ENCODE measurements at regions not wholly inside any gene's neighbourhood (a gene's known extent, or its start where the extent isn't known, plus 50 kb on each side); places are given as distances from the start of the nearest gene placed in this dataset.

GRCh38 chr5:51872144-51872543, 488.9 kb downstream of the ISL1 start:
- no peak for TF ChIP-seq ZFX (IDR thresholded peaks at IDR 0.05; ENCODE audit: borderline replicate concordance)
- TF ChIP-seq CTCF (IDR thresholded peaks at IDR 0.05) = no peak
- no peak overlapping the region for H3K27ac ChIP-seq

GRCh38 chr5:51881901-51882300, 498.7 kb downstream of the ISL1 start:
- TF ChIP-seq ZFX (IDR thresholded peaks at IDR 0.05; ENCODE audit: borderline replicate concordance) = no peak
- no peak for TF ChIP-seq CTCF (IDR thresholded peaks at IDR 0.05)
- H3K27ac ChIP-seq = no peak overlapping the region

DNA sequence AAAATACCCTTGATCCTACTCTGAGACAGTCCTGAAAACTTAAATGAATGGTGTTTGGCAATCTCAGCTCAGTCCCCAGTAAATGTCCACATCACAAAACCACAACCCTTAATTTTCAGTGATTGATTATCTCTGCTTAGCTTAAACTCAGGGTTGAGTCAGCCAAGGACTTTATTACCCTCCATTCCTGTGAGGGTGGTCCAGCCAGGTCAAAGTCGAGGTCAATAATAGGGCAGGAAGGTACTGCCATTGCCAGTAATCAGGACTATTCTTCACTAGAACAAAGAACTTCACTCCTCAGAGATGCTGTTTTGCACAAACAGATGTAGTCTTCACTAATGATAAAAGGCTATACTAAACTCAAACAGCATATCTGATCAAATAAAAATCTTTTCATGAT, 499.4 kb downstream of the ISL1 start:
- H3K27ac ChIP-seq = no peak overlapping the region
- no peak for TF ChIP-seq CTCF (IDR thresholded peaks at IDR 0.05)
- no peak for TF ChIP-seq ZFX (IDR thresholded peaks at IDR 0.05; ENCODE audit: borderline replicate concordance)

GRCh38 chr5:51889703-51890102, 506.5 kb downstream of the ISL1 start:
- H3K27ac ChIP-seq = no peak overlapping the region
- TF ChIP-seq CTCF (IDR thresholded peaks at IDR 0.05) (no peak), ZFX (IDR thresholded peaks at IDR 0.05; ENCODE audit: borderline replicate concordance) (no peak)

DNA sequence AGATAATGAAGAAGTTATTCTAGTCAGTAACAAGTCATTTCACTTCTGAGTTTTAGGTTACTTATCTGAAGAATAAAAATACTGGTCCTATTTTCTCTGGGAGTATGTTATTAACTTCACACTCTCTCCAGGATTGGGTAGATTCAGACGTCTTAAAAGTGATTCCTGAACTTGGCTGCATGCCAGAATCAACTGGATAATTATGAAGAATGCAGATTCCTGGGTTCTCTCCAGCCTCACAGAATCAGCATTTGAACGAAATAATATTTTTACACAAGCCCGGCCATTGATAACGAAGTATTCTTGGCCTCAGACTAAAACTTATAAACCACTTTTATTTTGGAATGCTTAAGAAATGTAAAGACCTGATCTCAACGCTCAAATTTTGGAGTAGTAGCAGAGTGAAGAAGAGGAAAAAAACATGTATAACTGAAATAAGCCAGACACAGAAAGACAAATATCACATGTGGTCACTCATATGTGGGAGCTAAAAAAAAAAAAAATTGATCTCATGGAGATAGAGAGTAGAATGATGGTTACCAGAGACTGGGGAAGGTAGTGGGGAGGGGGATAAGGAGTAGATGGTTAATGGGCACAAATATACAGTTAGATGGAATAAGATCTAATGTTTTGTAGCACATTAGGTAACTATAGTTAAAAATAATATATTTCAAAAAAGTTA, 507.3 kb downstream of the ISL1 start:
- H3K27ac ChIP-seq = no peak overlapping the region
- no peak for TF ChIP-seq CTCF (IDR thresholded peaks at IDR 0.05)
- no peak for TF ChIP-seq ZFX (IDR thresholded peaks at IDR 0.05; ENCODE audit: borderline replicate concordance)

- TF ChIP-seq CTCF (IDR thresholded peaks at IDR 0.05) = no peak
- TF ChIP-seq ZFX (IDR thresholded peaks at IDR 0.05; ENCODE audit: borderline replicate concordance) = no peak
- H3K27ac ChIP-seq = no peak overlapping the region
Measured at GRCh38 chr5:51892680-51893079, 509.4 kb downstream of the ISL1 start.

- no peak for TF ChIP-seq ZFX (IDR thresholded peaks at IDR 0.05; ENCODE audit: borderline replicate concordance)
- TF ChIP-seq CTCF (IDR thresholded peaks at IDR 0.05) = no peak
- no peak overlapping the region for H3K27ac ChIP-seq
Measured at GRCh38 chr5:51895834-51896233, 512.6 kb downstream of the ISL1 start.
